K562 (cell line): ENCODE measurements at regions not wholly inside any gene's neighbourhood (a gene's known extent, or its start where the extent isn't known, plus 50 kb on each side); places are given as distances from the start of the nearest gene placed in this dataset.

Experiments used
- CEBPB ChIP-seq: fragments of 450-650 bp; IDR thresholded peaks from 2 replicates; pipeline ENCODE4 v1.6.1; 2016; ENCODE audit warnings: missing genetic modification characterization, missing compliant biosample characterization
- ESRRA ChIP-seq: fragments of 450-650 bp; IDR thresholded peaks from 2 replicates; pipeline ENCODE4 v1.6.1; 2014; ENCODE audit warnings: low read depth, mild to moderate bottlenecking, moderate library complexity, borderline replicate concordance
- MTA3 ChIP-seq: fragments of 450-650 bp; formaldehyde crosslinking; IDR thresholded peaks from 2 replicates; pipeline ENCODE4 v1.6.1; 2017; ENCODE audit warnings: mild to moderate bottlenecking, borderline replicate concordance
- NR1H2 ChIP-seq: sonication (generic); formaldehyde crosslinking; IDR thresholded peaks from 2 replicates; pipeline ENCODE4 v1.4.0; 2020; ENCODE audit warnings: mild to moderate bottlenecking, missing genetic modification reagents
- SMAD1 ChIP-seq: fragments of 150-350 bp; IDR thresholded peaks from 2 replicates; pipeline ENCODE4 v1.6.1; 2014; ENCODE audit warnings: low read length, low read depth; ENCODE audit not compliant: partially characterized antibody
- YY1 ChIP-seq, 3 experiments: IDR thresholded peaks; 2 replicates each; pipeline ENCODE4 v1.6.1; 2011; ENCODE audit warnings: low read length in 2 of 3, mild to moderate bottlenecking in 2 of 3, moderate library complexity in 2 of 3, borderline replicate concordance in 1 of 3, control low read depth in 1 of 3, low read depth in 1 of 3; ENCODE audit not compliant: insufficient read depth in 3 of 3, insufficient replicate concordance in 2 of 3, control insufficient read depth in 1 of 3, insufficient read length in 1 of 3; ENCODE audit errors: extremely low read depth in 1 of 3
- ZNF449 ChIP-seq: fragments of 250-450 bp; sonication (Bioruptor Pico); IDR thresholded peaks from 2 replicates; pipeline ENCODE4 v1.8.0; 2022; ENCODE audit warnings: moderate library complexity, mild to moderate bottlenecking, inconsistent platforms

GRCh38 chr15:95295896-95296625, 1034.4 kb upstream of the NR2F2 start:
- no peak for TF ChIP-seq NR1H2 (CRISPR knock-in tag)
- no peak for TF ChIP-seq SMAD1
- no peak for TF ChIP-seq MTA3
- no peak for TF ChIP-seq ZNF449
- no peak for TF ChIP-seq CEBPB (tag)
- TF ChIP-seq YY1 (IDR thresholded peaks at IDR 0.05; ENCODE audit: borderline replicate concordance in 1 of 3, control insufficient read depth in 1 of 3, extremely low read depth in 1 of 3, insufficient read depth in 3 of 3, insufficient read length in 1 of 3, insufficient replicate concordance in 2 of 3, low read depth in 1 of 3, low read length in 2 of 3) = no peak
- TF ChIP-seq ESRRA = no peak
